Osteoblast (primary cell): ENCODE measurements at regions not wholly inside any gene's neighbourhood (a gene's known extent, or its start where the extent isn't known, plus 50 kb on each side); places are given as distances from the start of the nearest gene placed in this dataset.

Experiments used
- DNase-seq: peaks from one replicate; pipeline ENCODE4 v3.0.0; 2011; ENCODE audit warnings: low spot score, mixed read lengths; ENCODE audit not compliant: insufficient read length; ENCODE audit errors: missing footprints
- H2AFZ ChIP-seq: 2 replicates; pipeline ENCODE4 v1.6.0; 2011; ENCODE audit warnings: mild to moderate bottlenecking, low read length
- H3K27ac ChIP-seq: 2 replicates; pipeline ENCODE4 v1.5.1; 2011; ENCODE audit warnings: mild to moderate bottlenecking, low read depth, low read length, moderate library complexity
- H3K27me3 ChIP-seq: 2 replicates; pipeline ENCODE4 v1.6.0; 2012; ENCODE audit warnings: mild to moderate bottlenecking, control low read depth, inconsistent platforms, low read length, moderate library complexity; ENCODE audit not compliant: insufficient read depth
- H3K36me3 ChIP-seq: 2 replicates; pipeline ENCODE4 v1.5.1; 2011; ENCODE audit warnings: mild to moderate bottlenecking, low read length, control low read depth, moderate library complexity; ENCODE audit not compliant: insufficient read depth
- H3K4me1 ChIP-seq: 2 replicates; pipeline ENCODE4 v1.5.1; 2011; ENCODE audit warnings: mild to moderate bottlenecking, low read length, control low read depth, moderate library complexity; ENCODE audit not compliant: insufficient read depth
- H3K4me2 ChIP-seq: 2 replicates; pipeline ENCODE4 v1.6.0; 2011; ENCODE audit warnings: mild to moderate bottlenecking, low read length; ENCODE audit not compliant: insufficient read depth
- H3K4me3 ChIP-seq: fragments of 200-600 bp; sonication (generic); 3 replicates; pipeline ENCODE4 v1.5.1; 2012; ENCODE audit warnings: mild to moderate bottlenecking, low read length, inconsistent platforms; ENCODE audit not compliant: insufficient read depth
- H3K79me2 ChIP-seq: 2 replicates; pipeline ENCODE4 v1.6.0; 2012; ENCODE audit warnings: mild to moderate bottlenecking, low read length, control low read depth, inconsistent platforms; ENCODE audit not compliant: insufficient read depth
- H3K9me3 ChIP-seq: 2 replicates; pipeline ENCODE4 v1.5.1; 2011; ENCODE audit warnings: low read depth, low read length, control low read depth
- H4K20me1 ChIP-seq: 2 replicates; pipeline ENCODE4 v1.6.0; 2012; ENCODE audit warnings: mild to moderate bottlenecking, low read length, control low read depth; ENCODE audit not compliant: insufficient read depth
- CTCF ChIP-seq: IDR thresholded peaks from 2 replicates; pipeline ENCODE4 v1.5.1; 2011; ENCODE audit warnings: mild to moderate bottlenecking, low read depth, low read length, moderate library complexity; ENCODE audit errors: extremely low read depth

- no peak overlapping the region for H2AFZ ChIP-seq
- no peak for DNase-seq
- H3K79me2 ChIP-seq, result no peaks in the 10 kb centered on the region
- no peak overlapping the region for H3K4me2 ChIP-seq
- H3K9me3 ChIP-seq, result no peaks in the 10 kb centered on the region
- no peak for TF ChIP-seq CTCF
- H3K36me3 ChIP-seq, result no peaks in the 10 kb centered on the region
- H4K20me1 ChIP-seq, result no peaks in the 10 kb centered on the region
- H3K4me3 ChIP-seq, result no peak overlapping the region
- no peak overlapping the region for H3K27ac ChIP-seq
- no peaks in the 10 kb centered on the region for H3K27me3 ChIP-seq
- H3K4me1 ChIP-seq, result no peaks in the 10 kb centered on the region
Measured at GRCh38 chr18:41390309-41390708, 564.7 kb upstream of the PIK3C3 start.

- TF ChIP-seq CTCF, result no peak
- H3K79me2 ChIP-seq, result no peaks in the 10 kb centered on the region
- H3K27ac ChIP-seq, result no peak overlapping the region
- H2AFZ ChIP-seq, result no peak overlapping the region
- H3K4me3 ChIP-seq, result no peak overlapping the region
- H3K4me2 ChIP-seq, result no peak overlapping the region
- no peak for DNase-seq
- no peaks in the 10 kb centered on the region for H3K4me1 ChIP-seq
- H4K20me1 ChIP-seq, result no peaks in the 10 kb centered on the region
- H3K9me3 ChIP-seq, result no peaks in the 10 kb centered on the region
- no peaks in the 10 kb centered on the region for H3K27me3 ChIP-seq
- H3K36me3 ChIP-seq, result no peaks in the 10 kb centered on the region
Measured at GRCh38 chr18:41378598-41378997, 576.4 kb upstream of the PIK3C3 start.

- no peaks in the 10 kb centered on the region for H4K20me1 ChIP-seq
- no peaks in the 10 kb centered on the region for H3K79me2 ChIP-seq
- H3K4me2 ChIP-seq, result no peak overlapping the region
- H3K4me1 ChIP-seq, result no peaks in the 10 kb centered on the region
- no peaks in the 10 kb centered on the region for H3K27me3 ChIP-seq
- H3K9me3 ChIP-seq, result no peaks in the 10 kb centered on the region
- H3K27ac ChIP-seq, result no peak overlapping the region
- TF ChIP-seq CTCF, result no peak
- H3K4me3 ChIP-seq, result no peak overlapping the region
- no peaks in the 10 kb centered on the region for H3K36me3 ChIP-seq
- no peak for DNase-seq
- H2AFZ ChIP-seq, result no peak overlapping the region
Measured at GRCh38 chr18:41373612-41374011, 581.4 kb upstream of the PIK3C3 start.

- Histone ChIP-seq H3K27ac (no peak overlapping the region), H2AFZ (no peak overlapping the region), H3K79me2 (no peaks in the 10 kb centered on the region), H3K36me3 (no peaks in the 10 kb centered on the region), H4K20me1 (no peaks in the 10 kb centered on the region), H3K9me3 (no peaks in the 10 kb centered on the region), H3K4me1 (no peaks in the 10 kb centered on the region), H3K4me2 (no peak overlapping the region), H3K4me3 (no peak overlapping the region), H3K27me3 (no peaks in the 10 kb centered on the region)
- TF ChIP-seq CTCF, result no peak
- DNase-seq, result no peak
Measured at GRCh38 chr18:41372046-41372665, 582.9 kb upstream of the PIK3C3 start.
